Mammary epithelial cell (primary cell): ENCODE measurements at regions not wholly inside any gene's neighbourhood (a gene's known extent, or its start where the extent isn't known, plus 50 kb on each side); places are given as distances from the start of the nearest gene placed in this dataset.

Experiments
- CTCF ChIP-seq, 2 donors: IDR thresholded peaks in 1 of 2; conservative IDR thresholded peaks in 1 of 2; 2 replicates each; pipeline ENCODE4 v1.5.1; 2011 to 2012; ENCODE audit warnings: inconsistent platforms in 2 of 2, low read length in 2 of 2, mild to moderate bottlenecking in 2 of 2, control low read depth in 1 of 2, low read depth in 1 of 2; ENCODE audit not compliant: insufficient read depth in 1 of 2; ENCODE audit errors: extremely low read depth in 1 of 2
- EZH2 ChIP-seq: IDR thresholded peaks from 2 replicates; pipeline ENCODE4 v1.6.1; 2012; ENCODE audit warnings: low read length, inconsistent platforms, borderline replicate concordance

- TF ChIP-seq CTCF (conservative IDR thresholded peaks at IDR 0.05 in 1 of 2, IDR thresholded peaks at IDR 0.05 in 1 of 2; ENCODE audit: extremely low read depth in 1 of 2, insufficient read depth in 1 of 2, low read depth in 1 of 2, low read length in 2 of 2) = no peak
- TF ChIP-seq EZH2 = no peak
Observed at GRCh38 chr1:41983451-41983850, 64.7 kb upstream of the HIVEP3 start.
